Endothelial cell of umbilical vein (primary cell): ENCODE measurements at regions not wholly inside any gene's neighbourhood (a gene's known extent, or its start where the extent isn't known, plus 50 kb on each side); places are given as distances from the start of the nearest gene placed in this dataset.

Source experiments
- BruUV-seq: library from RNA; stranded (reverse); fragments of 400-500 nt; replicated peaks from 2 replicates; lab custom pipeline; 2021; lab: Mats Ljungman, UMichigan
- CTCF ChIA-PET: fragments of 300-600, 350-600 bp; sonication (Branson Sonifier 250); formaldehyde crosslinking; loops from one replicate; lab custom pipeline; 2021; ENCODE audit warnings: antibody characterized with exemption, inconsistent platforms; lab: Charles Lee
- POLR2A ChIA-PET: fragments of 300-600, 350-600 bp; sonication (Branson Sonifier 250); formaldehyde crosslinking; loops from one replicate; lab custom pipeline; 2021; ENCODE audit warnings: antibody characterized with exemption, inconsistent platforms; lab: Charles Lee
- DNase-seq: peaks from one replicate; pipeline ENCODE4 v3.0.0-alpha.2; 2011; ENCODE audit warnings: low read depth, low spot score
- FAIRE-seq: peaks from 2 replicates; lab custom pipeline; 2011; peaks lifted over from hg19 to GRCh38; lab: Jason Lieb, UNC
- H2AFZ ChIP-seq: 2 replicates; pipeline ENCODE4 v1.6.0; 2012; ENCODE audit warnings: low read depth, low read length, control low read depth, inconsistent platforms
- H3K27ac ChIP-seq: 2 replicates; pipeline ENCODE4 v1.5.1; 2011; ENCODE audit warnings: low read depth, mild to moderate bottlenecking, control low read depth, low read length, moderate library complexity; ENCODE audit not compliant: insufficient read depth
- H3K27me3 ChIP-seq, 2 experiments: 2 replicates each; pipeline versions ENCODE4 v1.6.0 to v1.6.1; 2011; ENCODE audit warnings: low read length in 2 of 2, mixed read lengths in 1 of 2; ENCODE audit not compliant: control insufficient read depth in 2 of 2, insufficient read depth in 2 of 2
- H3K36me3 ChIP-seq, 2 experiments: 2 replicates in 1 of 2; 3 replicates in 1 of 2; pipeline ENCODE4 v1.5.1; 2011; ENCODE audit warnings: low read length in 2 of 2, mild to moderate bottlenecking in 1 of 2, moderate library complexity in 1 of 2; ENCODE audit not compliant: control insufficient read depth in 2 of 2, insufficient read depth in 2 of 2; ENCODE audit errors: extremely low read depth in 1 of 2
- H3K4me1 ChIP-seq: 3 replicates; pipeline ENCODE4 v1.5.1; 2011; ENCODE audit warnings: mild to moderate bottlenecking, low read length; ENCODE audit not compliant: control insufficient read depth, insufficient read depth; ENCODE audit errors: extremely low read depth
- H3K4me2 ChIP-seq: 2 replicates; pipeline ENCODE4 v1.6.1; 2011; ENCODE audit warnings: low read length, control low read depth, mixed read lengths; ENCODE audit not compliant: insufficient read depth
- H3K4me3 ChIP-seq, 3 experiments: fragments of 200-600 bp in 1 of 3; sonication (generic), shearing (Covaris generic) in 1 of 3; replicated peaks in 1 of 3; 2 replicates each; pipeline ENCODE4 v1.5.1; 2011 to 2016; ENCODE audit warnings: control low read depth in 3 of 3, low read length in 3 of 3, mild to moderate bottlenecking in 2 of 3, inconsistent platforms in 1 of 3, low read depth in 1 of 3, moderate library complexity in 1 of 3; ENCODE audit not compliant: insufficient read depth in 1 of 3
- H3K79me2 ChIP-seq: 2 replicates; pipeline ENCODE4 v1.6.0; 2012; ENCODE audit warnings: low read length, inconsistent platforms; ENCODE audit not compliant: control insufficient read depth, insufficient read depth
- H3K9ac ChIP-seq: replicated peaks from 2 replicates; pipeline ENCODE3; 2011; ENCODE audit warnings: low read length, control low read depth; ENCODE audit not compliant: insufficient read depth; ENCODE audit errors: extremely low read depth
- H3K9me1 ChIP-seq: replicated peaks from 3 replicates; pipeline ENCODE4 v1.6.0; 2011; ENCODE audit warnings: mild to moderate bottlenecking, low read length; ENCODE audit not compliant: control insufficient read depth, insufficient read depth; ENCODE audit errors: extremely low read depth
- H3K9me3 ChIP-seq: replicated peaks from 2 replicates; pipeline ENCODE4 v1.5.1; 2012; ENCODE audit warnings: low read length, inconsistent platforms; ENCODE audit not compliant: control insufficient read depth, insufficient read depth
- H4K20me1 ChIP-seq: replicated peaks from 2 replicates; pipeline ENCODE3; 2011; ENCODE audit warnings: mild to moderate bottlenecking, low read length; ENCODE audit not compliant: control insufficient read depth, insufficient read depth; ENCODE audit errors: extremely low read depth
- CTCF ChIP-seq, 2 donors: IDR thresholded peaks; 1 replicate in 1 of 2; 2 replicates in 1 of 2; pipeline ENCODE4 v1.5.1; 2011; ENCODE audit warnings: low read length in 2 of 2, mild to moderate bottlenecking in 2 of 2, moderate library complexity in 2 of 2, control low read depth in 1 of 2, inconsistent platforms in 1 of 2, low read depth in 1 of 2; ENCODE audit not compliant: insufficient read depth in 1 of 2; ENCODE audit errors: extremely low read depth in 1 of 2
- EZH2 ChIP-seq: IDR thresholded peaks from 2 replicates; pipeline ENCODE4 v1.6.1; 2012; ENCODE audit warnings: borderline replicate concordance, low read depth, mild to moderate bottlenecking, moderate library complexity, low read length, inconsistent platforms; ENCODE audit not compliant: severe bottlenecking
- FOS ChIP-seq: IDR thresholded peaks from 2 replicates; pipeline ENCODE4 v1.6.1; 2011; ENCODE audit warnings: mild to moderate bottlenecking, low read length, moderate library complexity, borderline replicate concordance; ENCODE audit not compliant: insufficient read depth
- GATA2 ChIP-seq: IDR thresholded peaks from 2 replicates; pipeline ENCODE4 v1.7.0; 2011; ENCODE audit warnings: low read depth, mild to moderate bottlenecking, moderate library complexity, mixed read lengths, low read length; ENCODE audit not compliant: insufficient read length, insufficient read depth
- JUN ChIP-seq: IDR thresholded peaks from 2 replicates; pipeline ENCODE4 v1.6.1; 2011; ENCODE audit warnings: borderline replicate concordance, low read depth; ENCODE audit not compliant: insufficient read length, insufficient read depth
- MAX ChIP-seq: IDR thresholded peaks from 2 replicates; pipeline ENCODE4 v1.6.1; 2011; ENCODE audit not compliant: insufficient read depth, insufficient read length
- MYC ChIP-seq: IDR thresholded peaks from one replicate; pipeline ENCODE4 v1.6.1; 2011; ENCODE audit warnings: mild to moderate bottlenecking, low read depth, low read length
- POLR2A ChIP-seq: IDR thresholded peaks from 2 replicates; pipeline ENCODE4 v1.6.1; 2012; ENCODE audit warnings: low read depth, mild to moderate bottlenecking, control low read depth, low read length
- POLR2AphosphoS5 ChIP-seq: IDR thresholded peaks from 2 replicates; pipeline ENCODE4 v1.6.1; 2012; ENCODE audit warnings: low read depth, mild to moderate bottlenecking, control low read depth, low read length, moderate library complexity; ENCODE audit not compliant: insufficient read depth
- dilution Hi-C: fragments of 300-500 bp; cut with MboI; formaldehyde crosslinking; loops from one replicate; pipeline ENCODE4 v1.15.0; 2019; ENCODE audit warnings: low sequenced_read_pairs; ENCODE audit not compliant: extremely low pct_ligation_motif_present
- intact Hi-C: fragments of 100-400 bp; cut with micrococcal nuclease; formaldehyde crosslinking; loops from one replicate; pipeline ENCODE4 v1.10.0; 2022

- Histone ChIP-seq H2AFZ (no peak overlapping the region), H3K9me3 (no peaks in the 10 kb centered on the region), H3K9me1 (no peaks in the 10 kb centered on the region), H4K20me1 (no peaks in the 10 kb centered on the region), H3K27ac (no peak overlapping the region), H3K79me2 (no peaks in the 10 kb centered on the region), H3K36me3 (no peaks in the 10 kb centered on the region), H3K9ac (no peak overlapping the region), H3K27me3 (no peaks in the 10 kb centered on the region), H3K4me3 (no peak overlapping the region), H3K4me1 (no peaks in the 10 kb centered on the region), H3K4me2 (no peak overlapping the region)
- ChIA-PET CTCF (no interaction called here), POLR2A (no interaction called here)
- FAIRE-seq = no peak
- DNase-seq = no peak
- no TSS peak for BruUV-seq
- TF ChIP-seq EZH2 (no peak), FOS (no peak), JUN (no peak), POLR2AphosphoS5 (no peak), POLR2A (no peak), MAX (no peak)
- intact Hi-C loops = no loop called here
- dilution Hi-C loops = no loop called here
These were observed 302.4 kb upstream of the TRPC7 start for GRCh38 chr5:136667789-136668188.

- ChIA-PET CTCF (interaction anchor here (1.2 kb wide), 1 partner anchor 16 kb away, joined by 3 read pairs; no protein-coding TSS in a partner anchor), POLR2A (no interaction called here)
- no peaks in the 10 kb centered on the region for H3K9me1 ChIP-seq
- TF ChIP-seq MYC (no peak), CTCF (IDR thresholded peaks at IDR 0.05; ENCODE audit: extremely low read depth in 1 of 2, insufficient read depth in 1 of 2, low read depth in 1 of 2, low read length in 2 of 2) (no peak), EZH2 (no peak), POLR2AphosphoS5 (no peak), FOS (no peak), GATA2 (no peak), POLR2A (no peak), MAX (no peak), JUN (no peak)
- no peaks in the 10 kb centered on the region for H3K27me3 ChIP-seq
- DNase-seq = no peak
- no peak overlapping the region for H3K9ac ChIP-seq
- H3K79me2 ChIP-seq = no peaks in the 10 kb centered on the region
- no peak overlapping the region for H3K4me2 ChIP-seq
- no peak overlapping the region for H3K27ac ChIP-seq
- no peaks in the 10 kb centered on the region for H3K9me3 ChIP-seq
- no peaks in the 10 kb centered on the region for H3K4me1 ChIP-seq
- BruUV-seq = no TSS peak
- dilution Hi-C loops = no loop called here
- H3K4me3 ChIP-seq = no peak overlapping the region
- H4K20me1 ChIP-seq = no peaks in the 10 kb centered on the region
- no peak for FAIRE-seq
- no peak overlapping the region for H2AFZ ChIP-seq
- intact Hi-C loops = no loop called here
- H3K36me3 ChIP-seq = no peaks in the 10 kb centered on the region
These were observed 301.8 kb upstream of the TRPC7 start for GRCh38 chr5:136666970-136667620.
